IMR-90 (cell line): ENCODE measurements at regions not wholly inside any gene's neighbourhood (a gene's known extent, or its start where the extent isn't known, plus 50 kb on each side); places are given as distances from the start of the nearest gene placed in this dataset.

Experiments
- ATAC-seq: fragments of 200-7000 bp; cut with Tn5 transposase; 2 replicates; pipeline ENCODE4 v1.9.1; 2020; ENCODE audit warnings: low read depth, mild to moderate bottlenecking, moderate library complexity
- BruUV-seq: library from RNA; stranded (reverse); fragments of 400-500 nt; replicated peaks from 2 replicates; lab custom pipeline; 2021; lab: Mats Ljungman, UMichigan
- CTCF ChIA-PET: fragments of 300-600 bp; formaldehyde crosslinking; extraction: SDS; loops from one replicate; lab custom pipeline; 2021; ENCODE audit warnings: antibody characterized with exemption; lab: Yijun Ruan, JAX
- POLR2A ChIA-PET: fragments of 300-600 bp; sonication (Branson Sonifier 250); formaldehyde crosslinking; loops from one replicate; lab custom pipeline; 2022; ENCODE audit warnings: antibody characterized with exemption; ENCODE audit not compliant: unreplicated experiment; lab: Charles Lee
- DNase-seq: peaks from one replicate; pipeline ENCODE4 v3.0.0; 2013
- H2AFZ ChIP-seq: replicated peaks from 2 replicates; pipeline ENCODE3; 2013; ENCODE audit warnings: low read length, mild to moderate bottlenecking; ENCODE audit not compliant: poor library complexity
- H2AK5ac ChIP-seq: 2 replicates; pipeline ENCODE4 v1.6.1; 2013; ENCODE audit warnings: low read depth, low read length, inconsistent platforms
- H2AK9ac ChIP-seq: replicated peaks from 2 replicates; pipeline ENCODE3; 2013; ENCODE audit warnings: mild to moderate bottlenecking, low read depth, low read length, moderate library complexity; ENCODE audit not compliant: poor library complexity
- H2BK120ac ChIP-seq: 2 replicates; pipeline ENCODE4 v1.6.1; 2013; ENCODE audit warnings: low read depth, low read length, inconsistent platforms
- H2BK15ac ChIP-seq: 3 replicates; pipeline ENCODE4 v1.6.1; 2013; ENCODE audit warnings: low read depth, low read length, inconsistent platforms
- H2BK20ac ChIP-seq: 2 replicates; pipeline ENCODE4 v1.6.1; 2013; ENCODE audit warnings: low read depth, mild to moderate bottlenecking, inconsistent platforms, low read length, moderate library complexity
- H2BK5ac ChIP-seq: 2 replicates; pipeline ENCODE4 v1.6.1; 2013; ENCODE audit warnings: mild to moderate bottlenecking, low read depth, low read length, inconsistent platforms; ENCODE audit not compliant: poor library complexity, severe bottlenecking
- H3K14ac ChIP-seq: replicated peaks from 2 replicates; pipeline ENCODE4 v1.6.1; 2013; ENCODE audit warnings: low read depth, low read length, inconsistent platforms
- H3K18ac ChIP-seq: 2 replicates; pipeline ENCODE4 v1.6.1; 2013; ENCODE audit warnings: low read depth, low read length, control low read depth
- H3K23ac ChIP-seq: 2 replicates; pipeline ENCODE4 v1.6.1; 2013; ENCODE audit warnings: low read depth, low read length, inconsistent platforms
- H3K27ac ChIP-seq: 2 replicates; pipeline ENCODE4 v1.5.1; 2013; ENCODE audit warnings: mild to moderate bottlenecking, control low read depth, low read length; ENCODE audit not compliant: insufficient read depth
- H3K27me3 ChIP-seq: 2 replicates; pipeline ENCODE4 v1.6.1; 2013; ENCODE audit warnings: low read length; ENCODE audit not compliant: control insufficient read depth, insufficient read depth
- H3K36me3 ChIP-seq: 2 replicates; pipeline ENCODE4 v1.6.1; 2013; ENCODE audit warnings: low read length, mixed read lengths; ENCODE audit not compliant: control insufficient read depth, insufficient read depth
- H3K4ac ChIP-seq: 2 replicates; pipeline ENCODE4 v1.6.1; 2013; ENCODE audit warnings: low read depth, low read length, inconsistent platforms
- H3K4me1 ChIP-seq: 2 replicates; pipeline ENCODE4 v1.6.1; 2013; ENCODE audit warnings: low read length, mixed read lengths; ENCODE audit not compliant: control insufficient read depth, insufficient read depth
- H3K4me2 ChIP-seq: 2 replicates; pipeline ENCODE4 v1.6.1; 2013; ENCODE audit warnings: low read depth, mild to moderate bottlenecking, control low read depth, low read length, moderate library complexity
- H3K4me3 ChIP-seq: 2 replicates; pipeline ENCODE4 v1.5.1; 2013; ENCODE audit warnings: low read depth, mild to moderate bottlenecking, control low read depth, low read length, moderate library complexity; ENCODE audit not compliant: insufficient read depth
- H3K56ac ChIP-seq: 2 replicates; pipeline ENCODE4 v1.6.1; 2013; ENCODE audit warnings: low read length, inconsistent platforms; ENCODE audit not compliant: insufficient read depth; ENCODE audit errors: extremely low read depth
- H3K79me1 ChIP-seq, 2 experiments: 2 replicates each; pipeline ENCODE4 v1.6.1; 2013; ENCODE audit warnings: low read length in 2 of 2, inconsistent platforms in 1 of 2, low read depth in 1 of 2
- H3K9ac ChIP-seq: 2 replicates; pipeline ENCODE4 v1.6.1; 2013; ENCODE audit warnings: low read depth, low read length, control low read depth
- H3K9me1 ChIP-seq: 2 replicates; pipeline ENCODE4 v1.6.1; 2013; ENCODE audit warnings: low read length, inconsistent platforms; ENCODE audit not compliant: insufficient read depth
- H3K9me3 ChIP-seq: 2 replicates; pipeline ENCODE4 v1.6.1; 2013; ENCODE audit warnings: low read length; ENCODE audit not compliant: control insufficient read depth, insufficient read depth
- H4K20me1 ChIP-seq: 2 replicates; pipeline ENCODE4 v1.6.1; 2013; ENCODE audit warnings: low read length, inconsistent platforms; ENCODE audit not compliant: insufficient read depth
- H4K5ac ChIP-seq: 2 replicates; pipeline ENCODE4 v1.6.1; 2013; ENCODE audit warnings: mild to moderate bottlenecking, low read depth, low read length, control low read depth
- H4K8ac ChIP-seq, 2 experiments: 2 replicates each; pipeline ENCODE4 v1.6.1; 2013; ENCODE audit warnings: low read depth in 2 of 2, low read length in 2 of 2, control low read depth in 1 of 2, inconsistent platforms in 1 of 2
- H4K91ac ChIP-seq: 2 replicates; pipeline ENCODE4 v1.6.1; 2013; ENCODE audit warnings: low read depth, low read length, inconsistent platforms; ENCODE audit not compliant: insufficient read depth
- BHLHE40 ChIP-seq: fragments of 150-350 bp; IDR thresholded peaks from 2 replicates; pipeline ENCODE4 v1.6.1; 2016; ENCODE audit warnings: mild to moderate bottlenecking, low read depth, low read length
- CEBPB ChIP-seq: IDR thresholded peaks from 2 replicates; pipeline ENCODE4 v1.6.1; 2012; ENCODE audit warnings: low read depth, low read length, improper control_type of control experiment
- CHD1 ChIP-seq: IDR thresholded peaks from 2 replicates; pipeline ENCODE4 v1.6.1; 2012; ENCODE audit warnings: low read depth, low read length, improper control_type of control experiment
- ELK1 ChIP-seq: fragments of 150-350 bp; IDR thresholded peaks from 2 replicates; pipeline ENCODE4 v1.6.1; 2016; ENCODE audit warnings: low read depth, mild to moderate bottlenecking, low read length, moderate library complexity, borderline replicate concordance
- FOS ChIP-seq: fragments of 150-350 bp; IDR thresholded peaks from 2 replicates; pipeline ENCODE4 v1.6.1; 2016; ENCODE audit warnings: low read depth, low read length
- MAFK ChIP-seq: IDR thresholded peaks from 2 replicates; pipeline ENCODE4 v1.6.1; 2012; ENCODE audit warnings: low read depth, low read length, improper control_type of control experiment
- MAZ ChIP-seq: IDR thresholded peaks from 2 replicates; pipeline ENCODE4 v1.6.1; 2012; ENCODE audit warnings: low read depth, mild to moderate bottlenecking, low read length, improper control_type of control experiment, moderate library complexity, borderline replicate concordance
- MXI1 ChIP-seq: IDR thresholded peaks from 2 replicates; pipeline ENCODE4 v1.6.1; 2012; ENCODE audit warnings: low read depth, mild to moderate bottlenecking, low read length, moderate library complexity, borderline replicate concordance
- NFE2L2 ChIP-seq: fragments of 150-350 bp; IDR thresholded peaks from 2 replicates; pipeline ENCODE4 v1.6.1; 2016; ENCODE audit warnings: low read depth, mild to moderate bottlenecking, low read length
- POLR2A ChIP-seq: IDR thresholded peaks from 2 replicates; pipeline ENCODE4 v1.6.1; 2012; ENCODE audit warnings: mild to moderate bottlenecking, low read depth, low read length
- RAD21 ChIP-seq: IDR thresholded peaks from 2 replicates; pipeline ENCODE4 v1.6.1; 2012; ENCODE audit warnings: low read length, improper control_type of control experiment
- RCOR1 ChIP-seq: IDR thresholded peaks from 2 replicates; pipeline ENCODE4 v1.6.1; 2012; ENCODE audit warnings: mild to moderate bottlenecking, low read length, improper control_type of control experiment; ENCODE audit not compliant: insufficient replicate concordance
- RFX5 ChIP-seq: IDR thresholded peaks from 2 replicates; pipeline ENCODE4 v1.8.0; 2012; ENCODE audit warnings: low read depth, mild to moderate bottlenecking, low read length, moderate library complexity
- SMC3 ChIP-seq: fragments of 150-350 bp; IDR thresholded peaks from 2 replicates; pipeline ENCODE4 v1.6.1; 2016; ENCODE audit warnings: low read depth, mild to moderate bottlenecking, antibody characterized with exemption, low read length, moderate library complexity
- USF2 ChIP-seq: fragments of 150-350 bp; IDR thresholded peaks from 2 replicates; pipeline ENCODE4 v1.6.1; 2017; ENCODE audit warnings: mild to moderate bottlenecking, antibody characterized with exemption, low read length, low read depth
- WGBS, 2 experiments: methylation state at CpG; one replicate each; pipeline versions ENCODE4 v1.1.5 to v1.1.7; 2013; ENCODE audit warnings: missing lambda C conversion rate in 2 of 2; ENCODE audit not compliant: insufficient read length in 1 of 2; ENCODE audit errors: extremely low coverage in 2 of 2; 5-methylcytosine and 5-hydroxymethylcytosine counted together
- dilution Hi-C: fragments of 300-500 bp; cut with HindIII; formaldehyde crosslinking; loops from one replicate; pipeline ENCODE4 v1.14.3; 2018; ENCODE audit warnings: low sequenced_read_pairs; ENCODE audit not compliant: unreplicated experiment
- in situ Hi-C: fragments of 300-500 bp; cut with MboI; formaldehyde crosslinking; loops from 3 replicates; pipeline ENCODE4 v1.14.3; 2019; ENCODE audit warnings: low sequenced_read_pairs, inconsistent platforms, mixed read lengths
- intact Hi-C: fragments of 100-400 bp; cut with micrococcal nuclease; formaldehyde crosslinking; loops from 2 replicates; pipeline ENCODE4 v1.10.0; 2022
- TF ChIP-seq, protein P1 (sequence below): conservative IDR thresholded peaks from 2 replicates; pipeline ENCODE4 v1.5.1; 2012; ENCODE audit warnings: mild to moderate bottlenecking, low read depth, low read length, improper control_type of control experiment

DNA sequence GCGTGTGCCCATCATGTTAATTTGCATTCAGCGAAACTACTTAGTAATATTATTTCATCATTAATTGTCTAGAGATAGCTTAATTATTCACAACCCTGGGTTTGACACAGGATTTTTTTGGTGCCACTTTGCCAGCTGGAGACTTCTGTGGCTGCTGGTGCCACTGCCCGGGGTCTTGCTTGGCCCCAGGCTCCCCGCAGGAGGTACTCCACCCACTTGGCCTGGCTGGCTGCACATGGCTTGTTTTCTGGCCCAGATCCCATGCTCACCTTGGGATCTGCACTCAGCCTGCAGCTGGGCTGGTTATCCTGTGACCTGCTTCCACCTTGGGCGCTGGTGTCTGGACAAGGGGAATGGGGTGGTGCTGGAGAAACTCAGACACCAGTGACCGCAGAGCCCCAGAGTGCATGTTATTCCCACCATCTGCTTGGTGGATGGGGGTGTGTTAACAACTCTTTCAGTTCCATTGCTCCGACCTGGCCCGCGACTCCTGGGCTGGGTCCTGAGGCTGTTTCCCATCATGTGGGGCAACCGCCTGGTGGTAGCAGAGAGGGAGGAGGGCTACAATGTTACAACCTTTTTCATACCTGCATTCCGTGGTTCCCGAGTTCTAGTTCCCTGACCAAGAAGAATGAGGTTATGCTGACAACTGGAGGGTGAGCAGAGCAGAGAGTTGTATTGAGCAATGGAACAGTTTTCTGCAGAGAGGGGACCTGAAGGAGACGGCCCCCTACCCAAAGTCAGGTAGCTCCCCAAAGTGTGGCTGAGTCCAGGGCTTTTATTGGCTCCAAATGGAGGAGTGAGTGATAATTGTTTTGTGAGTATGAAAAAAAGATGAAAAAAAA lies 1950.0 kb upstream of the IGFBP7 start:
- Histone ChIP-seq H4K8ac (no peak overlapping the region), H4K5ac (no peak overlapping the region), H4K20me1 (no peaks in the 10 kb centered on the region), H3K4ac (no peak overlapping the region), H3K9ac (no peak overlapping the region), H3K4me3 (no peak overlapping the region), H2BK120ac (no peak overlapping the region), H2BK5ac (no peak overlapping the region), H3K23ac (no peak overlapping the region), H2AK5ac (no peak overlapping the region), H3K9me3 (peaks cover 2% of the 10 kb centered on the region; the same call in 1 of the 2 replicates), H3K27me3 (no peaks in the 10 kb centered on the region), H2BK15ac (no peak overlapping the region), H3K36me3 (no peaks in the 10 kb centered on the region), H3K27ac (no peak overlapping the region), H3K79me1 (no peaks in the 10 kb centered on the region), H3K14ac (no peak overlapping the region), H2AK9ac (no peak overlapping the region), H2AFZ (no peak overlapping the region), H3K4me1 (no peaks in the 10 kb centered on the region), H3K4me2 (no peak overlapping the region), H3K56ac (no peak overlapping the region), H4K91ac (no peak overlapping the region), H3K9me1 (no peaks in the 10 kb centered on the region), H2BK20ac (no peak overlapping the region), H3K18ac (no peak overlapping the region)
- ChIA-PET CTCF (no interaction called here), POLR2A (no interaction called here)
- DNase-seq: no peak
- no CpG with 5 or more reads among the region's 13 CpGs for WGBS, 2 experiments
- intact Hi-C loops (no loop called here), dilution Hi-C loops (no loop called here), in situ Hi-C loops (no loop called here)
- BruUV-seq: no TSS peak
- TF ChIP-seq USF2 (no peak), BHLHE40 (no peak), RCOR1 (no peak), FOS (no peak), MAFK (no peak), NFE2L2 (no peak), MXI1 (no peak), CEBPB (no peak), MAZ (no peak), POLR2A (no peak), SMC3 (no peak), CHD1 (no peak), RAD21 (no peak), ELK1 (no peak), RFX5 (no peak)
- TF ChIP-seq, protein P1, sequence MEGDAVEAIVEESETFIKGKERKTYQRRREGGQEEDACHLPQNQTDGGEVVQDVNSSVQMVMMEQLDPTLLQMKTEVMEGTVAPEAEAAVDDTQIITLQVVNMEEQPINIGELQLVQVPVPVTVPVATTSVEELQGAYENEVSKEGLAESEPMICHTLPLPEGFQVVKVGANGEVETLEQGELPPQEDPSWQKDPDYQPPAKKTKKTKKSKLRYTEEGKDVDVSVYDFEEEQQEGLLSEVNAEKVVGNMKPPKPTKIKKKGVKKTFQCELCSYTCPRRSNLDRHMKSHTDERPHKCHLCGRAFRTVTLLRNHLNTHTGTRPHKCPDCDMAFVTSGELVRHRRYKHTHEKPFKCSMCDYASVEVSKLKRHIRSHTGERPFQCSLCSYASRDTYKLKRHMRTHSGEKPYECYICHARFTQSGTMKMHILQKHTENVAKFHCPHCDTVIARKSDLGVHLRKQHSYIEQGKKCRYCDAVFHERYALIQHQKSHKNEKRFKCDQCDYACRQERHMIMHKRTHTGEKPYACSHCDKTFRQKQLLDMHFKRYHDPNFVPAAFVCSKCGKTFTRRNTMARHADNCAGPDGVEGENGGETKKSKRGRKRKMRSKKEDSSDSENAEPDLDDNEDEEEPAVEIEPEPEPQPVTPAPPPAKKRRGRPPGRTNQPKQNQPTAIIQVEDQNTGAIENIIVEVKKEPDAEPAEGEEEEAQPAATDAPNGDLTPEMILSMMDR: no peak
- ATAC-seq: no peak
